Transverse colon (tissue), 4 donors: ENCODE measurements at regions not wholly inside any gene's neighbourhood (a gene's known extent, or its start where the extent isn't known, plus 50 kb on each side); places are given as distances from the start of the nearest gene placed in this dataset.

Experiments used
- DNase-seq: peaks from one replicate; pipeline ENCODE4 v3.0.0-alpha.2; 2019
- H3K27ac ChIP-seq, 4 donors: fragments of 200-600 bp; sonication (generic); 2 replicates each; pipeline ENCODE4 v1.5.1; 2016 to 2018; ENCODE audit warnings: inconsistent platforms in 4 of 4
- H3K27me3 ChIP-seq: fragments of 200-600 bp; sonication (generic); 2 replicates; pipeline ENCODE4 v1.5.1; 2017; ENCODE audit warnings: inconsistent platforms
- H3K36me3 ChIP-seq, 4 donors: fragments of 200-600 bp; sonication (generic); 2 replicates each; pipeline ENCODE4 v1.5.1; 2017 to 2019; ENCODE audit warnings: inconsistent platforms in 4 of 4
- H3K4me1 ChIP-seq, 4 donors: fragments of 200-600 bp; sonication (generic); 2 replicates each; pipeline ENCODE4 v1.5.1; 2017 to 2020; ENCODE audit warnings: inconsistent platforms in 4 of 4
- H3K4me3 ChIP-seq, 4 donors: fragments of 200-600 bp; sonication (generic); 1 replicate in 1 of 4; 2 replicates in 3 of 4; pipeline versions ENCODE4 v1.5.1 to v1.6.1; 2017 to 2019; ENCODE audit warnings: inconsistent platforms in 4 of 4
- H3K9me3 ChIP-seq, 2 donors: fragments of 200-600 bp; sonication (generic); 2 replicates each; pipeline ENCODE4 v1.5.1; 2017 to 2019; ENCODE audit warnings: inconsistent platforms in 2 of 2
- CTCF ChIP-seq, 5 experiments: fragments of 200-600 bp in 3 of 5; fragments of 450-650 bp in 2 of 5; sonication (generic) in 3 of 5; IDR thresholded peaks; 1 replicate in 2 of 5; 2 replicates in 3 of 5; pipeline ENCODE4 v1.5.1; 2016 to 2017; ENCODE audit warnings: antibody characterized with exemption in 5 of 5, inconsistent platforms in 3 of 5, mild to moderate bottlenecking in 2 of 5, moderate library complexity in 1 of 5
- EP300 ChIP-seq: sonication (generic); formaldehyde crosslinking; IDR thresholded peaks from one replicate; pipeline ENCODE4 v1.6.1; 2017; ENCODE audit warnings: antibody characterized with exemption, low read depth
- POLR2A ChIP-seq: fragments of 450-650 bp; IDR thresholded peaks from one replicate; pipeline ENCODE4 v1.6.1; 2016; ENCODE audit warnings: antibody characterized with exemption, mild to moderate bottlenecking, moderate library complexity
- POLR2AphosphoS5 ChIP-seq, 3 donors: sonication (generic); formaldehyde crosslinking; IDR thresholded peaks; one replicate each; pipeline ENCODE4 v1.6.1; 2016; ENCODE audit warnings: antibody characterized with exemption in 3 of 3
- WGBS, 2 donors: methylation state at CpG; one replicate each; pipeline ENCODE4 v1.1.5; 2018; ENCODE audit warnings: low coverage in 1 of 2; 5-methylcytosine and 5-hydroxymethylcytosine counted together
- in situ Hi-C, 4 donors: fragments of 200-750 bp; cut with MboI; loops; one replicate each; pipeline versions ENCODE4 v1.15.0 to v1.15.1; 2017; ENCODE audit warnings: low sequenced_read_pairs in 3 of 4, low pct_ligation_motif_present in 1 of 4, low pct_unique_long_range_greater_than_20kb in 1 of 4
- intact Hi-C: fragments of 100-400 bp; cut with DNase I; formaldehyde crosslinking; loops from one replicate; pipeline ENCODE4 v1.15.1; 2023; ENCODE audit warnings: low total_unique reads

GRCh38 chr11:106233191-106233590 is 155.7 kb downstream of the AASDHPPT start:
- DNase-seq = no peak
- no peak for TF ChIP-seq CTCF (IDR thresholded peaks at IDR 0.05)
- no peak for TF ChIP-seq EP300
- no peak for TF ChIP-seq POLR2AphosphoS5 (IDR thresholded peaks at IDR 0.05)
- TF ChIP-seq POLR2A = no peak
- H3K36me3 ChIP-seq = no peaks in the 10 kb centered on the region
- H3K4me1 ChIP-seq = no peaks in the 10 kb centered on the region
- intact Hi-C loops = no loop called here
- WGBS, 2 donors = 71 to 77% methylated on average over 1 of the region's 1 CpG
- H3K4me3 ChIP-seq = no peak overlapping the region
- in situ Hi-C loops = no loop called here
- H3K9me3 ChIP-seq = peaks cover 3 to 6% of the 10 kb centered on the region in 2 donors
- H3K27me3 ChIP-seq = no peaks in the 10 kb centered on the region
- no peak overlapping the region for H3K27ac ChIP-seq

GRCh38 chr11:106234794-106235193 is 157.3 kb downstream of the AASDHPPT start:
- Histone ChIP-seq H3K36me3 (no peaks in the 10 kb centered on the region), H3K27ac (no peak overlapping the region), H3K27me3 (no peaks in the 10 kb centered on the region), H3K9me3 (peaks cover 3 to 6% of the 10 kb centered on the region in 2 donors), H3K4me1 (no peaks in the 10 kb centered on the region), H3K4me3 (no peak overlapping the region)
- 54 to 68% methylated on average over 2 to 3 of the region's 3 CpGs for WGBS, 2 donors
- DNase-seq = no peak
- intact Hi-C loops = no loop called here
- TF ChIP-seq EP300 = no peak
- in situ Hi-C loops = no loop called here

GRCh38 chr11:106236295-106236694 is 158.8 kb downstream of the AASDHPPT start:
- H3K4me1 ChIP-seq = no peaks in the 10 kb centered on the region
- in situ Hi-C loops (no loop called here), intact Hi-C loops (no loop called here)
- H3K27me3 ChIP-seq = no peaks in the 10 kb centered on the region
- DNase-seq = no peak
- WGBS, 2 donors = 80 to 83% methylated on average over 1 to 2 of the region's 2 CpGs
- no peak overlapping the region for H3K27ac ChIP-seq
- H3K9me3 ChIP-seq = no peaks in the 10 kb centered on the region
- no peak overlapping the region for H3K4me3 ChIP-seq
- no peak for TF ChIP-seq CTCF (IDR thresholded peaks at IDR 0.05)
- TF ChIP-seq POLR2A = no peak
- no peak for TF ChIP-seq POLR2AphosphoS5 (IDR thresholded peaks at IDR 0.05)
- no peak for TF ChIP-seq EP300
- no peaks in the 10 kb centered on the region for H3K36me3 ChIP-seq

- no peak for DNase-seq
- Histone ChIP-seq H3K27me3 (no peaks in the 10 kb centered on the region), H3K36me3 (no peaks in the 10 kb centered on the region), H3K27ac (no peak overlapping the region), H3K4me3 (no peak overlapping the region), H3K4me1 (no peaks in the 10 kb centered on the region), H3K9me3 (no peaks in the 10 kb centered on the region)
- in situ Hi-C loops = no loop called here
- TF ChIP-seq CTCF (IDR thresholded peaks at IDR 0.05) = no peak
- no peak for TF ChIP-seq POLR2AphosphoS5 (IDR thresholded peaks at IDR 0.05)
- no peak for TF ChIP-seq EP300
- TF ChIP-seq POLR2A = no peak
- intact Hi-C loops = no loop called here
- 58 to 82% methylated on average over 1 of the region's 1 CpG for WGBS, 2 donors
Measured at GRCh38 chr11:106238704-106239360, 161.4 kb downstream of the AASDHPPT start.
